Stromal cell of bone marrow (primary cell): ENCODE measurements at regions not wholly inside any gene's neighbourhood (a gene's known extent, or its start where the extent isn't known, plus 50 kb on each side); places are given as distances from the start of the nearest gene placed in this dataset.
"Not testable (repeated sequence)": the region's sequence is repeated elsewhere in the genome, so short reads cannot be mapped to it uniquely, and the experiment has no call there.

Experiments used
- DNase-seq: peaks from one replicate; pipeline ENCODE4 v3.0.0-alpha.2; 2012; ENCODE audit warnings: low read depth

DNA sequence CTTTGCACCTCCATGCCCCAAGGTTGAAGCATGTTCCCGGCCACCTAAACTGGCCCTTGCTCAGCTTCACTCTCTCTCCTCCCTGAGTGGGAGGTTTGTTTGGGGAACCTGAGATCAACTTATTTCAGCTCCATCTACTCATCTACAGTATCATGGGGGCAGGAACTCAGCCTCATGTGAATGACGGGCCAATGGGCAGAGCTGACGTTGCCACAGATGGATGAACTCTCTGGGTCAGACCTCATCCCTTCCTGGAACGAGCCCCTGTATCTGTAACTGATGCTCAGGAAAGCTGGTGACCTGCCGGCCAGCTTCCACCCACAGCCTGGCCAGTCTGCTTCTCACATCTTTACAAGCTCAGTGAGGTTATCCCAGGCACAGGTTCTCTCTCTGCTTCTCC, 369.6 kb downstream of the IRX2 start:
- DNase-seq, result no peak

- no peak for DNase-seq
Observed at GRCh38 chr5:2381070-2381469, 370.4 kb downstream of the IRX2 start.

DNA sequence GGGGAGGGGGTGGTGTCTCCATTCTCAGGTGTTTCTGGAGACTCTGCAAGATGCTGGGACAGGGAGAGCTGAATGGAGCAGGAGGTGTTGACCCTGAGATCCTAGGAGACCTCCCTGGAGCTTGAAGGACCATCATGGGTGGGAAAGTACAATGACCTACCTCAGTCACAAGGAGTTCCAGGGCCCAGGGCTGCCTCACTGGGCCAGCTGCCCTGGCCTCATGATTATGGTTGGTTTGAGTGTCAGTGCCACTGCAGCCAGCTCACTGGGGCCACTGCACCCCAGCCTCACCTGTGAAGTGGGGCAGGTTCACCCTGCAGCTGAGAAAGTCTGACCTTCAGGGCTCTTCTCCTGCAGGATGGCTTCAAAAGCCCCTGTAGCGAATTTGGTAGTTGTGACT, 372.5 kb downstream of the IRX2 start:
- no peak for DNase-seq

- no peak for DNase-seq
Observed at GRCh38 chr5:2378108-2378507, 373.4 kb downstream of the IRX2 start.

- no peak for DNase-seq
Observed at GRCh38 chr5:2376486-2376885, 375.0 kb downstream of the IRX2 start.

- DNase-seq, result no peak
Observed at GRCh38 chr5:2375757-2376250, 375.7 kb downstream of the IRX2 start.

DNA sequence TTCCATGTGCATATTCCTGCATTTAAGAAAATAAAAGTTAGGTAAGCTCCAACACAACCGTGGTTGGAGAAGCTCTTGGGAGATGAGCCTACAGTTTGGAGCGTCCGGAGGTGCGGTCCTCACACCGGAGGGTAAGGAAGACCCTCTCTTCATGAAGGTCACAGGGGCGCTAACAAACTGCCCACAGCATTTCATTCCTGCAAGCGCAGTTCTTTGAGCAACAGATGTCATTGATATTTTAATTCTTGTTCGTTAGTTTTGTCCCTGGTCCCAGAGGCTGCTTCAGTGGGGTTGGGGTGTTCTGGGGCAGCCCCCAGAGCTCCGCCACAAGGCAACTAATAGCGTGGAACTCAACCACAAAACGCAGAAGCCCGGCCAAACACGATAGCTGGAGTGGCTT, 376.2 kb downstream of the IRX2 start:
- no peak for DNase-seq

- no peak for DNase-seq
Observed at GRCh38 chr5:2374703-2375102, 376.8 kb downstream of the IRX2 start.

DNA sequence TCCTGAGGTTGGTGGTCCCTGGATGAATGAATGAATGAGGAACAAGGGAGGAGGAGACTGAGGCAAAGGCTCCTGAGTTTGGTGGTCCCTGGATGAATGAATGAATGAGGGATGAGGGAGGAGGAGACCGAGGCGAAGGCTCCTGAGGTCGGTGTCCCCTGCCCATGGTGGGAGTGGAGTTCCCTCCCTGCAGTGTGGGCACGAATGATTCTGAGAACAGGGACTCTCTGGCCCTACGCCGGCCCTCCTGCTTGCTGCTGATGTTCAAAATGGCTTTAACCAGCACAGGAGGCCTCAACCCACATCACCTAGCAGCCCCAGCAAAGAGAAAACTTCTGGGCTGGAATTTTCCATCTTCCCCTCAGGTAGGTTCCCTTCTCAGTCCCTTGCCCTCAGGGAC, 377.8 kb downstream of the IRX2 start:
- no peak for DNase-seq

- DNase-seq, result no peak
Observed at GRCh38 chr5:2371419-2371710, 380.1 kb downstream of the IRX2 start.

DNA sequence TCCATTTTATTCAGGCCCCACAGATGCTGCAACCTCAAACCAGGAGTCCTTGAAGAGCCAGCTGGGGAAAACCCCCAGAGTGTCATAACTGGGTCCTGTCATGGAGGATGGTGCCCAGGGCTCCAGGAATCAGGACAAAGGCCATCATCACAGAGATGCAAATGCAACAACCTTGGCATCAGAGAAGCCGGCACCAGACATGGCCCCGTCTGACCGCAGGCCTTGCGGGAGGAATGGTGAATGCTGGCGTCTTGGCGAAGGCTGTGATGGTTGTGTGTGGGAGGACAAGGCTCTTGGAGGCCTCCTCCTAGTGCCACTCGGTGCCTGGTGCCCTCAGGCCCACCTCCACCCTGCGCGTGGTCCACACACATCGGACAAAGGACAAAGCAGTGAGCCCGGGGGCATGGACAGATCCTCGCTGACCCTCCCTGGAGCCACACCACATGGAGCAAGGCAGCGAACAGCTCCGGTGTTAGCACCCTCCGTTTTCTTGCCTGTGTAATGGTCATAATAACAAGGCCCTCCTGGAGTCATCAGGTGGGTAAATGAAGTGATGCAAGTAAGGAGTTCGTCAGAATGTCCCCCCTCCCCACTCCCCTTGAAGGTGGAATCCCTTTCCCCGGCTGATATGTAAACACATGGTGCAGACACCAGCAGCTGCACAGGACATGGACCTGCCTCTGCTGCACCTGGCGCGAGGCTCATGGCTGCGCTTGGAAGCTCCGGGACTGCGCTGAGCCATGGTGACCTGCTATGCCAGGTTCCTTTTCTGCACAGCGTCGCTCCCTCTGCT, 380.7 kb downstream of the IRX2 start:
- DNase-seq, result no peak

DNA sequence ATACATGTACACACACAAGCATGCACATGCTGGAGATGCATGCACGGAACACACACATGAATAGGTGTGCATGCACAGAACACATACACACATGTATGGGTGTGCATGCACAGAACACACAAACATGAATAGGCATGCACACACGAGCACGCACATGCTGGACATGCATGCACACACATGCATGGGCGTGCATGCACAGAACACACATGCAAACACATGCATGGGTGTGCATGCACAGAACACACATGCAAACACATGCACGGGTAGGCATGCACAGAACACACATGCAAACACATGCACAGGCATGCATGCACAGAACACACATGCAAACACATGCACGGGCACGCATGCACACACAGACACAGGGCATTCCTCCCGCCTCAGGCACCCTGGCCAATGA, 382.3 kb downstream of the IRX2 start:
- DNase-seq, result no peak

DNA sequence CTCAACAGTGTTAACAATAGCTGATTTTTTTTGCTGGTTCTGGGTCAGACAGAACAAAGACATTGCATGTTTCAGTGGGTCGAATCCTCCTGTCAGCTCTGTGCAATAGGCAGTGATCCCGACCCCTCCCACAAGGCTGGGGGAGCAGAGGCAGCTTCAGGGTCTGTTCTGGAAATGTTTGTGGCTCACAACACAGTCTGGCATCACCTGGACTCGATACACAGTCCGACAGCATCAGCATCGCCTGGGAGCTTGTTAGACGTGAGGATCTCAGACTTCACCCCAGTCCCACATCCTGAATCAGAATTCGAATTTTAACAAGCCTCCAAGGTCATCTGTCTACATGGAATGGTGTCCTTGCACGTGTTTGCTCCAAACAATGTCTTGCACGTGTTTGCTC, 384.7 kb downstream of the IRX2 start:
- no peak for DNase-seq

DNA sequence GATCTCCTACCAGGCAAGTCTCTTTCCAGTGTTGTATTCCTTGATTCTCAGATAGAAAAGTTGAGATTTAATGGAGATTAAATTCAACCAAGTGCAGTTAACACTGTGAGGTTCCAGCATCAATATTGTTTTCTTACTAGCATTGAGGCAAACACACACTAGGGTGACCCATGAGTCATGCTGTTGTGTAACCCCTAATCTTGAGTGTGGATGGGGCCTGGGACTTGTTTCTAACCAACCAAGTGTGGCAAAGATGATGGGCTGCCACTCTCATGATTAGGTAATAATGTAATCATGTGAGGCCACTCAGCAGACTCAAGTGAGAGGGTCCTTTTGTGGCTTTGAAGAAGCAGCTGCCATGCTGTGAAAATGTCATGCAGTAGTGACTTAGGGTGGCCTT, 394.2 kb downstream of the IRX2 start:
- no peak for DNase-seq

- DNase-seq, result no peak
Observed at GRCh38 chr5:2355859-2356258, 395.6 kb downstream of the IRX2 start.

DNA sequence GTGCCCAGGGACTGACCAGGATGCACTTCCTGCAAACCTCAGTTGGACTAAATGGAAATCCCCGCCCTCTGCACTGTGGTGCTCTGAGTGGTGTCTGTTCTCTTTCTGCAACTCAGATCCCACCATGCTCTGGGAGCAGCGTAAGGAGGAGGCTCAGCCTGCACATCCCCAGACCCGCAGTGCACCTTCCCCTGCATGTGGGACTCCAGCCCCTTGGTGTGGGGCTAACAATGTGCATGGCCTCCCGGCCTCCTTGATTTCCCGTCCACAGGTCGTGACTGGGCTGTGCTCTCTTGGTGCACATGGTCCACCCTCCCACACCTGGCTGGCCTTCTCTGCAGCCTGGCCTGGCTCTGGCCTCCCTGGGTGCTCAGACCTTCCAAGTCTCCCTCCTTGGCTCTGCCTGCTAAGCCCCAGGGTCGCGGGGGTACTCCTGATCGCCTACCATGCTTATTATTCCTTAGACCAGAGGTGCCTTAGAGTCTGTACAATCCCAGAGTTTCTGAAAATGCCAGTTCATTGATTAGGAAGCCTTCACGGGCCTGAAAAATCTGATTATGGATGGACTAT, 397.5 kb downstream of the IRX2 start:
- DNase-seq, result no peak

GRCh38 chr5:2353211-2353610, 398.3 kb downstream of the IRX2 start:
- no peak for DNase-seq

- DNase-seq, result no peak
Observed at GRCh38 chr5:2352101-2352861, 399.2 kb downstream of the IRX2 start.

GRCh38 chr5:2349768-2350167, 401.7 kb downstream of the IRX2 start:
- not testable (repeated sequence) for DNase-seq

GRCh38 chr5:2338686-2339085, 412.8 kb downstream of the IRX2 start:
- no peak for DNase-seq

GRCh38 chr5:2335733-2336515, 415.6 kb downstream of the IRX2 start:
- DNase-seq, result no peak

DNA sequence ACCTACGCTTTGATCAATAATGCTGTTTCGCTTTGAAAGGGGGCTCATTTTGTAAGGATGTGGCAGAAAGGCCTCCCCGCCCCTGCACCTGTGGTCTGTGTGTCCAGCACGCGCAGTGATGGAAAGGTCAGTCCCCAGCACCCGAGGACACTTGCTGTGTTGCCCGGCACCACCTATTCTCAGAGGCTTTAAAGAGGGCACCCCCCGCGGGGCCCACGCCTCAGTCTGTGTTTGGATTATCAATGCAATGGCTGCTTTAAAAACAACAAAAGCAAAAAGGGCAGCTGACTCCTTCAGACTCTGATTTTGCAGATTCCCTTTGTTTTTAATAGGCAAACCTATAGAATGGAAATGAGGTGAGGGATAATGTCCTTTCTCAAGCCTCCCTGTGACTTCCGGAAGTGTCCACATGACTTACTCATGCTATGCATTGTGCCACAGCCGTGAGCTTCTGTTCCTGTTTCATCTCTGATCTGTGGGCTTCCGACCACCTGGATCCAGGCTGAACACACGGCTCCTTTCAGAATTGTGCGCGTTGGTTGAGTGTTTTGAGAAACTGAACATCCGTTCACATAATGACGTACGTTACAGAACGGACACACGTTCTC, 416.2 kb downstream of the IRX2 start:
- no peak for DNase-seq
